ENCODE measurements at regions not wholly inside any gene's neighbourhood (a gene's known extent, or its start where the extent isn't known, plus 50 kb on each side); places are given as distances from the start of the nearest gene placed in this dataset.

GRCh38 chr7:86932038-86932512 is 127.4 kb downstream of the ELAPOR2 start:
- no peak for TF ChIP-seq ZNF8 (CRISPR knock-in tag; IDR thresholded peaks at IDR 0.05)
- TF ChIP-seq OSR1 (CRISPR knock-in tag; IDR thresholded peaks at IDR 0.05) = no peak
- no peak for TF ChIP-seq TOX (CRISPR knock-in tag; IDR thresholded peaks at IDR 0.05; ENCODE audit: borderline replicate concordance)
- no peak for TF ChIP-seq ESRRG (CRISPR knock-in tag; IDR thresholded peaks at IDR 0.05)
- TF ChIP-seq ZFP3 (CRISPR knock-in tag; IDR thresholded peaks at IDR 0.05) = 0 out of 2 replicates have a peak, but pooled peaks have one; percentile 13
